Keratinocyte (primary cell): ENCODE measurements at regions not wholly inside any gene's neighbourhood (a gene's known extent, or its start where the extent isn't known, plus 50 kb on each side); places are given as distances from the start of the nearest gene placed in this dataset.

Experiments
- DNase-seq: peaks from one replicate; pipeline ENCODE4 v3.0.0-alpha.2; 2011; ENCODE audit warnings: low read depth, missing footprints, low spot score
- FAIRE-seq: peaks from 2 replicates; lab custom pipeline; 2011; peaks lifted over from hg19 to GRCh38; lab: Jason Lieb, UNC
- H2AFZ ChIP-seq: 2 replicates; pipeline ENCODE4 v1.6.0; 2012; ENCODE audit warnings: low read length, control low read depth, inconsistent platforms; ENCODE audit not compliant: control insufficient read depth
- H3K27ac ChIP-seq: 2 replicates; pipeline ENCODE4 v1.5.1; 2011; ENCODE audit warnings: low read length; ENCODE audit not compliant: control insufficient read depth, insufficient read depth
- H3K27me3 ChIP-seq: 3 replicates; pipeline ENCODE4 v1.6.0; 2011; ENCODE audit warnings: low read length; ENCODE audit not compliant: control insufficient read depth, insufficient read depth; ENCODE audit errors: extremely low read depth
- H3K36me3 ChIP-seq, 2 experiments: 2 replicates in 1 of 2; 3 replicates in 1 of 2; pipeline ENCODE4 v1.5.1; 2011; ENCODE audit warnings: low read length in 2 of 2, mild to moderate bottlenecking in 1 of 2; ENCODE audit not compliant: control insufficient read depth in 2 of 2, insufficient read depth in 2 of 2; ENCODE audit errors: extremely low read depth in 1 of 2
- H3K4me1 ChIP-seq: 3 replicates; pipeline ENCODE4 v1.5.1; 2011; ENCODE audit warnings: low read length; ENCODE audit not compliant: control insufficient read depth, insufficient read depth; ENCODE audit errors: extremely low read depth
- H3K4me2 ChIP-seq: 3 replicates; pipeline ENCODE4 v1.6.0; 2011; ENCODE audit warnings: low read depth, low read length; ENCODE audit not compliant: control insufficient read depth, insufficient read depth; ENCODE audit errors: extremely low read depth
- H3K4me3 ChIP-seq, 3 experiments: fragments of 200-600 bp in 1 of 3; sonication (generic) in 1 of 3; 2 replicates in 2 of 3; 3 replicates in 1 of 3; pipeline ENCODE4 v1.5.1; 2011 to 2016; ENCODE audit warnings: low read length in 3 of 3, mild to moderate bottlenecking in 3 of 3, control low read depth in 2 of 3, inconsistent platforms in 1 of 3, low read depth in 1 of 3, mixed read lengths in 1 of 3, mixed run types in 1 of 3, moderate library complexity in 1 of 3; ENCODE audit not compliant: control insufficient read depth in 2 of 3, insufficient read depth in 2 of 3; ENCODE audit errors: extremely low read depth in 1 of 3
- H3K79me2 ChIP-seq: 2 replicates; pipeline ENCODE4 v1.6.0; 2012; ENCODE audit warnings: low read length; ENCODE audit not compliant: control insufficient read depth, insufficient read depth
- H3K9ac ChIP-seq: 3 replicates; pipeline ENCODE4 v1.6.0; 2011; ENCODE audit warnings: low read length; ENCODE audit not compliant: control insufficient read depth, insufficient read depth; ENCODE audit errors: extremely low read depth
- H3K9me1 ChIP-seq: 3 replicates; pipeline ENCODE4 v1.6.0; 2011; ENCODE audit warnings: low read length; ENCODE audit not compliant: control insufficient read depth, insufficient read depth; ENCODE audit errors: extremely low read depth
- H3K9me3 ChIP-seq: 2 replicates; pipeline ENCODE4 v1.5.1; 2012; ENCODE audit warnings: low read depth, low read length; ENCODE audit not compliant: control insufficient read depth
- H4K20me1 ChIP-seq: 3 replicates; pipeline ENCODE4 v1.6.0; 2011; ENCODE audit warnings: low read length; ENCODE audit not compliant: control insufficient read depth, insufficient read depth; ENCODE audit errors: extremely low read depth
- CTCF ChIP-seq, 3 experiments: IDR thresholded peaks in 1 of 3; conservative IDR thresholded peaks in 1 of 3; optimal IDR thresholded peaks in 1 of 3; 2 replicates in 2 of 3; 3 replicates in 1 of 3; pipeline versions ENCODE3 to v1.5.1; 2011; ENCODE audit warnings: low read length in 3 of 3, mild to moderate bottlenecking in 3 of 3, moderate library complexity in 2 of 3, control low read depth in 1 of 3, inconsistent platforms in 1 of 3; ENCODE audit not compliant: insufficient read depth in 2 of 3; ENCODE audit errors: extremely low read depth in 1 of 3
- EZH2 ChIP-seq: IDR thresholded peaks from one replicate; pipeline ENCODE4 v1.6.1; 2012; ENCODE audit warnings: inconsistent platforms, mild to moderate bottlenecking, low read length, moderate library complexity
- dilution Hi-C: fragments of 300-500 bp; cut with MboI; formaldehyde crosslinking; loops from one replicate; pipeline ENCODE4 v1.7.0; 2020; ENCODE audit warnings: low sequenced_read_pairs; ENCODE audit not compliant: extremely low pct_ligation_motif_present

- Histone ChIP-seq H4K20me1 (no peaks in the 10 kb centered on the region), H3K9ac (no peak overlapping the region), H3K9me1 (no peaks in the 10 kb centered on the region), H2AFZ (no peak overlapping the region), H3K27me3 (no peaks in the 10 kb centered on the region), H3K4me2 (no peak overlapping the region), H3K27ac (no peak overlapping the region), H3K9me3 (no peaks in the 10 kb centered on the region), H3K36me3 (no peaks in the 10 kb centered on the region), H3K4me1 (no peaks in the 10 kb centered on the region), H3K4me3 (no peak overlapping the region), H3K79me2 (no peaks in the 10 kb centered on the region)
- dilution Hi-C loops, result no loop called here
- FAIRE-seq, result no peak
- no peak for TF ChIP-seq CTCF (optimal IDR thresholded peaks at IDR 0.05 in 1 of 3, IDR thresholded peaks at IDR 0.05 in 1 of 3, conservative IDR thresholded peaks at IDR 0.05 in 1 of 3; ENCODE audit: extremely low read depth in 1 of 3, insufficient read depth in 2 of 3, low read length in 3 of 3)
- no peak for TF ChIP-seq EZH2
- DNase-seq, result no peak
Observed at GRCh38 chr2:510839-511238, 166.4 kb downstream of the TMEM18 start.

GRCh38 chr2:509888-510287 is 167.3 kb downstream of the TMEM18 start:
- FAIRE-seq, result no peak
- Histone ChIP-seq H3K4me2 (no peak overlapping the region), H3K9me1 (no peaks in the 10 kb centered on the region), H3K27me3 (no peaks in the 10 kb centered on the region), H3K27ac (no peak overlapping the region), H3K4me1 (no peaks in the 10 kb centered on the region), H4K20me1 (no peaks in the 10 kb centered on the region), H3K36me3 (no peaks in the 10 kb centered on the region), H3K4me3 (no peak overlapping the region), H3K9ac (no peak overlapping the region), H2AFZ (no peak overlapping the region), H3K9me3 (no peaks in the 10 kb centered on the region), H3K79me2 (no peaks in the 10 kb centered on the region)
- DNase-seq, result no peak
- dilution Hi-C loops, result no loop called here
- TF ChIP-seq CTCF (optimal IDR thresholded peaks at IDR 0.05 in 1 of 3, IDR thresholded peaks at IDR 0.05 in 1 of 3, conservative IDR thresholded peaks at IDR 0.05 in 1 of 3; ENCODE audit: extremely low read depth in 1 of 3, insufficient read depth in 2 of 3, low read length in 3 of 3) (no peak), EZH2 (no peak)
